HepG2 (cell line): ENCODE measurements at regions not wholly inside any gene's neighbourhood (a gene's known extent, or its start where the extent isn't known, plus 50 kb on each side); places are given as distances from the start of the nearest gene placed in this dataset.

Source experiments
- ATAC-seq: fragments of 200-7000 bp; cut with Tn5 transposase; 3 replicates; pipeline ENCODE4 v1.9.1; 2020; ENCODE audit warnings: mild to moderate bottlenecking, moderate library complexity
- BruUV-seq: library from RNA; stranded (reverse); fragments of 400-500 nt; replicated peaks from 2 replicates; lab custom pipeline; 2021; lab: Mats Ljungman, UMichigan
- CTCF ChIA-PET: fragments of 300-600 bp; formaldehyde crosslinking; extraction: SDS; loops from one replicate; lab custom pipeline; 2021; ENCODE audit warnings: low total read pairs, inconsistent platforms, low intra/inter-chr PET ratio; lab: Yijun Ruan, JAX
- POLR2A ChIA-PET: fragments of 350-600 bp; sonication (Branson Sonifier 250); formaldehyde crosslinking; loops from one replicate; lab custom pipeline; 2020; ENCODE audit warnings: antibody characterized with exemption, inconsistent platforms; lab: Yijun Ruan, JAX
- DNase-seq: peaks from one replicate; pipeline ENCODE4 v3.0.0-alpha.2; 2015; ENCODE audit warnings: low spot score
- FAIRE-seq: peaks from 3 replicates; lab custom pipeline; 2011; peaks lifted over from hg19 to GRCh38; lab: Jason Lieb, UNC
- H2AFZ ChIP-seq: one replicate; pipeline ENCODE4 v1.6.1; 2011; ENCODE audit warnings: low read length, inconsistent platforms
- H3K27ac ChIP-seq: fragments of 300-600 bp; 3 replicates; pipeline ENCODE4 v1.8.0; 2011; ENCODE audit warnings: mixed run types, mild to moderate bottlenecking, mixed read lengths, low read length, inconsistent platforms; ENCODE audit not compliant: insufficient read depth; ENCODE audit errors: extremely low read length
- H3K27me3 ChIP-seq, 2 experiments: fragments of 200-600 bp in 1 of 2; 2 replicates in 1 of 2; 3 replicates in 1 of 2; pipeline versions ENCODE4 v1.6.0 to v1.8.0; 2011; ENCODE audit warnings: low read length in 2 of 2, mild to moderate bottlenecking in 2 of 2, moderate library complexity in 2 of 2, inconsistent platforms in 1 of 2; ENCODE audit not compliant: insufficient read depth in 2 of 2, control insufficient read depth in 1 of 2
- H3K36me3 ChIP-seq, 2 experiments: fragments of 200-600 bp in 1 of 2; replicated peaks in 1 of 2; 2 replicates in 1 of 2; 3 replicates in 1 of 2; pipeline versions ENCODE4 v1.5.1 to v1.8.0; 2011; ENCODE audit warnings: low read length in 2 of 2, inconsistent platforms in 1 of 2; ENCODE audit not compliant: insufficient read depth in 2 of 2, control insufficient read depth in 1 of 2
- H3K4me1 ChIP-seq: 2 replicates; pipeline ENCODE4 v1.5.1; 2012; ENCODE audit warnings: low read length, inconsistent platforms; ENCODE audit not compliant: insufficient read depth
- H3K4me2 ChIP-seq: 2 replicates; pipeline ENCODE4 v1.6.0; 2011; ENCODE audit warnings: low read depth, low read length, inconsistent platforms
- H3K4me3 ChIP-seq, 3 experiments: fragments of 200-600 bp in 1 of 3; sonication (generic), shearing (Covaris generic) in 1 of 3; replicated peaks in 1 of 3; 2 replicates each; pipeline ENCODE4 v1.5.1; 2011 to 2016; ENCODE audit warnings: low read length in 3 of 3, inconsistent platforms in 2 of 3, low read depth in 2 of 3, mild to moderate bottlenecking in 2 of 3, control low read depth in 1 of 3, mixed read lengths in 1 of 3; ENCODE audit not compliant: insufficient read depth in 1 of 3
- H3K79me2 ChIP-seq: one replicate; pipeline ENCODE4 v1.6.1; 2011; ENCODE audit warnings: low read length, inconsistent platforms; ENCODE audit not compliant: insufficient read depth
- H3K9ac ChIP-seq: 2 replicates; pipeline ENCODE4 v1.6.0; 2011; ENCODE audit warnings: mild to moderate bottlenecking, low read depth, low read length, inconsistent platforms; ENCODE audit not compliant: insufficient read depth
- H3K9me3 ChIP-seq: 2 replicates; pipeline ENCODE4 v1.5.1; 2012; ENCODE audit warnings: mild to moderate bottlenecking, low read length
- H4K20me1 ChIP-seq: 2 replicates; pipeline ENCODE4 v1.6.0; 2011; ENCODE audit warnings: inconsistent platforms, mild to moderate bottlenecking, low read length, moderate library complexity; ENCODE audit not compliant: insufficient read depth
- ATF2 ChIP-seq: sonication (generic); formaldehyde crosslinking; IDR thresholded peaks from 2 replicates; pipeline ENCODE4 v1.4.0; 2020; ENCODE audit warnings: missing genetic modification reagents
- DNMT3B ChIP-seq: conservative IDR thresholded peaks from 2 replicates; pipeline ENCODE4 v1.6.1; 2016; ENCODE audit warnings: missing biosample characterization, control low read depth
- ELF3 ChIP-seq: IDR thresholded peaks from 2 replicates; pipeline ENCODE4 v1.6.1; 2016; ENCODE audit warnings: missing genetic modification reagents, missing compliant biosample characterization
- FOXJ3 ChIP-seq: sonication (generic); formaldehyde crosslinking; IDR thresholded peaks from 2 replicates; pipeline ENCODE4 v1.4.0; 2020; ENCODE audit warnings: missing genetic modification reagents, mild to moderate bottlenecking, borderline replicate concordance
- MLLT10 ChIP-seq: sonication (generic); formaldehyde crosslinking; IDR thresholded peaks from 2 replicates; pipeline ENCODE4 v1.4.0; 2020; ENCODE audit warnings: missing genetic modification reagents
- MTF1 ChIP-seq: sonication (generic); formaldehyde crosslinking; IDR thresholded peaks from 2 replicates; pipeline ENCODE4 v1.5.0; 2020; ENCODE audit warnings: missing genetic modification reagents
- MYC ChIP-seq: sonication (generic); formaldehyde crosslinking; IDR thresholded peaks from 2 replicates; pipeline ENCODE4 v1.9.0; 2021; ENCODE audit warnings: missing genetic modification reagents, borderline replicate concordance
- NFIC ChIP-seq: IDR thresholded peaks from 2 replicates; pipeline ENCODE4 v1.6.1; 2012; ENCODE audit warnings: mild to moderate bottlenecking, low read length, inconsistent platforms
- SAFB2 ChIP-seq: sonication (generic); formaldehyde crosslinking; IDR thresholded peaks from 2 replicates; pipeline ENCODE4 v1.5.1; 2020; ENCODE audit warnings: missing genetic modification reagents, low read depth, mild to moderate bottlenecking, borderline replicate concordance
- SALL1 ChIP-seq: sonication (generic); formaldehyde crosslinking; IDR thresholded peaks from 2 replicates; pipeline ENCODE4 v1.8.0; 2022; ENCODE audit warnings: mild to moderate bottlenecking, missing genetic modification reagents
- ZNF501 ChIP-seq: sonication (generic); formaldehyde crosslinking; IDR thresholded peaks from 2 replicates; pipeline ENCODE4 v1.5.1; 2020; ENCODE audit warnings: mild to moderate bottlenecking, moderate library complexity, missing genetic modification reagents
- ZNF775 ChIP-seq: sonication (generic); formaldehyde crosslinking; IDR thresholded peaks from 2 replicates; pipeline ENCODE4 v1.4.0; 2020; ENCODE audit warnings: missing genetic modification reagents, mild to moderate bottlenecking, moderate library complexity, borderline replicate concordance
- WGBS: methylation state at CpG from one replicate; pipeline ENCODE4 v1.1.6; 2017; ENCODE audit warnings: low lambda C conversion rate; 5-methylcytosine and 5-hydroxymethylcytosine counted together
- in situ Hi-C: cut with HindIII; loops from 2 replicates; pipeline ENCODE4 v1.10.0; 2017; ENCODE audit warnings: low pct_unique_long_range_greater_than_20kb; ENCODE audit not compliant: extremely low pct_ligation_motif_present
- intact Hi-C: fragments of 100-400 bp; cut with micrococcal nuclease; formaldehyde crosslinking; loops from one replicate; pipeline ENCODE4 v1.10.0; 2022; ENCODE audit not compliant: unreplicated experiment

GRCh38 chr3:14295801-14296200 lies 106.6 kb upstream of the SLC6A6 start:
- ATAC-seq = no peak; the same call in 2 of the 3 replicates
- H3K4me2 ChIP-seq = peak overlapping the region; percentile 10; the same call in 1 of the 2 replicates
- no peak overlapping the region for H2AFZ ChIP-seq
- H4K20me1 ChIP-seq = no peaks in the 10 kb centered on the region
- ChIA-PET CTCF (no interaction called here), POLR2A (no interaction called here)
- no peaks in the 10 kb centered on the region for H3K36me3 ChIP-seq
- intact Hi-C loops (no loop called here), in situ Hi-C loops (no loop called here)
- peaks cover 0 to 18% of the 10 kb centered on the region in 2 experiments; a peak in 2 of 5 replicates for H3K27me3 ChIP-seq
- DNase-seq = no peak
- no peak for FAIRE-seq
- BruUV-seq = no TSS peak
- no peak for TF ChIP-seq SALL1
- no peak for TF ChIP-seq FOXJ3 (CRISPR knock-in tag)
- no peak for TF ChIP-seq DNMT3B (CRISPR knock-in tag)
- no peak for TF ChIP-seq ZNF501 (CRISPR knock-in tag)
- no peak for TF ChIP-seq MLLT10
- TF ChIP-seq ZNF775 (CRISPR knock-in tag) = no peak
- no peak for TF ChIP-seq MTF1 (CRISPR knock-in tag)
- no peaks in the 10 kb centered on the region for H3K9me3 ChIP-seq
- H3K4me3 ChIP-seq = no peak overlapping the region
- no peaks in the 10 kb centered on the region for H3K79me2 ChIP-seq
- 36% methylated on average over 5 of the region's 5 CpGs for WGBS
- no peak overlapping the region for H3K9ac ChIP-seq
- no peak overlapping the region for H3K27ac ChIP-seq
- H3K4me1 ChIP-seq = peaks cover 25% of the 10 kb centered on the region

GRCh38 chr3:14297305-14297704 lies 105.1 kb upstream of the SLC6A6 start:
- H3K27ac ChIP-seq = no peak overlapping the region
- H3K36me3 ChIP-seq = no peaks in the 10 kb centered on the region
- WGBS = 38% methylated on average over 8 of the region's 8 CpGs
- no peak for TF ChIP-seq ATF2
- no peak for TF ChIP-seq MYC
- TF ChIP-seq NFIC = no peak
- TF ChIP-seq ELF3 (CRISPR knock-in tag) = no peak
- no peak for TF ChIP-seq SAFB2
- TF ChIP-seq, all 625 proteins: peak for 0
- ChIA-PET POLR2A (no interaction called here), CTCF (no interaction called here)
- Histone ChIP-seq H3K4me1 (peaks cover 30% of the 10 kb centered on the region), H3K4me2 (no peak overlapping the region), H3K9me3 (no peaks in the 10 kb centered on the region), H3K79me2 (no peaks in the 10 kb centered on the region), H3K4me3 (no peak overlapping the region), H2AFZ (no peak overlapping the region), H4K20me1 (no peaks in the 10 kb centered on the region), H3K9ac (no peak overlapping the region), H3K27me3 (peaks cover 3 to 18% of the 10 kb centered on the region in 2 experiments; a peak in 3 of 5 replicates)
- no peak for DNase-seq
- no peak for ATAC-seq
- intact Hi-C loops (no loop called here), in situ Hi-C loops (no loop called here)
- BruUV-seq = no TSS peak
- no peak for FAIRE-seq
